Endothelial cell of umbilical vein (primary cell): ENCODE measurements at regions not wholly inside any gene's neighbourhood (a gene's known extent, or its start where the extent isn't known, plus 50 kb on each side); places are given as distances from the start of the nearest gene placed in this dataset.

Experiments
- BruUV-seq: library from RNA; stranded (reverse); fragments of 400-500 nt; replicated peaks from 2 replicates; lab custom pipeline; 2021; lab: Mats Ljungman, UMichigan
- CTCF ChIA-PET: fragments of 300-600, 350-600 bp; sonication (Branson Sonifier 250); formaldehyde crosslinking; loops from one replicate; lab custom pipeline; 2021; ENCODE audit warnings: antibody characterized with exemption, inconsistent platforms; lab: Charles Lee
- POLR2A ChIA-PET: fragments of 300-600, 350-600 bp; sonication (Branson Sonifier 250); formaldehyde crosslinking; loops from one replicate; lab custom pipeline; 2021; ENCODE audit warnings: antibody characterized with exemption, inconsistent platforms; lab: Charles Lee
- DNase-seq: peaks from one replicate; pipeline ENCODE4 v3.0.0-alpha.2; 2011; ENCODE audit warnings: low read depth, low spot score
- FAIRE-seq: peaks from 2 replicates; lab custom pipeline; 2011; peaks lifted over from hg19 to GRCh38; lab: Jason Lieb, UNC
- H2AFZ ChIP-seq: 2 replicates; pipeline ENCODE4 v1.6.0; 2012; ENCODE audit warnings: low read depth, low read length, control low read depth, inconsistent platforms
- H3K27ac ChIP-seq: 2 replicates; pipeline ENCODE4 v1.5.1; 2011; ENCODE audit warnings: low read depth, mild to moderate bottlenecking, control low read depth, low read length, moderate library complexity; ENCODE audit not compliant: insufficient read depth
- H3K27me3 ChIP-seq, 2 experiments: 2 replicates each; pipeline versions ENCODE4 v1.6.0 to v1.6.1; 2011; ENCODE audit warnings: low read length in 2 of 2, mixed read lengths in 1 of 2; ENCODE audit not compliant: control insufficient read depth in 2 of 2, insufficient read depth in 2 of 2
- H3K36me3 ChIP-seq, 2 experiments: 2 replicates in 1 of 2; 3 replicates in 1 of 2; pipeline ENCODE4 v1.5.1; 2011; ENCODE audit warnings: low read length in 2 of 2, mild to moderate bottlenecking in 1 of 2, moderate library complexity in 1 of 2; ENCODE audit not compliant: control insufficient read depth in 2 of 2, insufficient read depth in 2 of 2; ENCODE audit errors: extremely low read depth in 1 of 2
- H3K4me1 ChIP-seq: 3 replicates; pipeline ENCODE4 v1.5.1; 2011; ENCODE audit warnings: mild to moderate bottlenecking, low read length; ENCODE audit not compliant: control insufficient read depth, insufficient read depth; ENCODE audit errors: extremely low read depth
- H3K4me2 ChIP-seq: 2 replicates; pipeline ENCODE4 v1.6.1; 2011; ENCODE audit warnings: low read length, control low read depth, mixed read lengths; ENCODE audit not compliant: insufficient read depth
- H3K4me3 ChIP-seq, 3 experiments: fragments of 200-600 bp in 1 of 3; sonication (generic), shearing (Covaris generic) in 1 of 3; replicated peaks in 1 of 3; 2 replicates each; pipeline ENCODE4 v1.5.1; 2011 to 2016; ENCODE audit warnings: control low read depth in 3 of 3, low read length in 3 of 3, mild to moderate bottlenecking in 2 of 3, inconsistent platforms in 1 of 3, low read depth in 1 of 3, moderate library complexity in 1 of 3; ENCODE audit not compliant: insufficient read depth in 1 of 3
- H3K79me2 ChIP-seq: 2 replicates; pipeline ENCODE4 v1.6.0; 2012; ENCODE audit warnings: low read length, inconsistent platforms; ENCODE audit not compliant: control insufficient read depth, insufficient read depth
- H3K9ac ChIP-seq: replicated peaks from 2 replicates; pipeline ENCODE3; 2011; ENCODE audit warnings: low read length, control low read depth; ENCODE audit not compliant: insufficient read depth; ENCODE audit errors: extremely low read depth
- H3K9me1 ChIP-seq: replicated peaks from 3 replicates; pipeline ENCODE4 v1.6.0; 2011; ENCODE audit warnings: mild to moderate bottlenecking, low read length; ENCODE audit not compliant: control insufficient read depth, insufficient read depth; ENCODE audit errors: extremely low read depth
- H3K9me3 ChIP-seq: replicated peaks from 2 replicates; pipeline ENCODE4 v1.5.1; 2012; ENCODE audit warnings: low read length, inconsistent platforms; ENCODE audit not compliant: control insufficient read depth, insufficient read depth
- H4K20me1 ChIP-seq: replicated peaks from 2 replicates; pipeline ENCODE3; 2011; ENCODE audit warnings: mild to moderate bottlenecking, low read length; ENCODE audit not compliant: control insufficient read depth, insufficient read depth; ENCODE audit errors: extremely low read depth
- CTCF ChIP-seq, 2 donors: IDR thresholded peaks; 1 replicate in 1 of 2; 2 replicates in 1 of 2; pipeline ENCODE4 v1.5.1; 2011; ENCODE audit warnings: low read length in 2 of 2, mild to moderate bottlenecking in 2 of 2, moderate library complexity in 2 of 2, control low read depth in 1 of 2, inconsistent platforms in 1 of 2, low read depth in 1 of 2; ENCODE audit not compliant: insufficient read depth in 1 of 2; ENCODE audit errors: extremely low read depth in 1 of 2
- EZH2 ChIP-seq: IDR thresholded peaks from 2 replicates; pipeline ENCODE4 v1.6.1; 2012; ENCODE audit warnings: borderline replicate concordance, low read depth, mild to moderate bottlenecking, moderate library complexity, low read length, inconsistent platforms; ENCODE audit not compliant: severe bottlenecking
- FOS ChIP-seq: IDR thresholded peaks from 2 replicates; pipeline ENCODE4 v1.6.1; 2011; ENCODE audit warnings: mild to moderate bottlenecking, low read length, moderate library complexity, borderline replicate concordance; ENCODE audit not compliant: insufficient read depth
- GATA2 ChIP-seq: IDR thresholded peaks from 2 replicates; pipeline ENCODE4 v1.7.0; 2011; ENCODE audit warnings: low read depth, mild to moderate bottlenecking, moderate library complexity, mixed read lengths, low read length; ENCODE audit not compliant: insufficient read length, insufficient read depth
- JUN ChIP-seq: IDR thresholded peaks from 2 replicates; pipeline ENCODE4 v1.6.1; 2011; ENCODE audit warnings: borderline replicate concordance, low read depth; ENCODE audit not compliant: insufficient read length, insufficient read depth
- POLR2A ChIP-seq: IDR thresholded peaks from 2 replicates; pipeline ENCODE4 v1.6.1; 2012; ENCODE audit warnings: low read depth, mild to moderate bottlenecking, control low read depth, low read length
- POLR2AphosphoS5 ChIP-seq: IDR thresholded peaks from 2 replicates; pipeline ENCODE4 v1.6.1; 2012; ENCODE audit warnings: low read depth, mild to moderate bottlenecking, control low read depth, low read length, moderate library complexity; ENCODE audit not compliant: insufficient read depth
- dilution Hi-C: fragments of 300-500 bp; cut with MboI; formaldehyde crosslinking; loops from one replicate; pipeline ENCODE4 v1.15.0; 2019; ENCODE audit warnings: low sequenced_read_pairs; ENCODE audit not compliant: extremely low pct_ligation_motif_present
- intact Hi-C: fragments of 100-400 bp; cut with micrococcal nuclease; formaldehyde crosslinking; loops from one replicate; pipeline ENCODE4 v1.10.0; 2022

GRCh38 chrX:124592744-124593143, 246.4 kb downstream of the SH2D1A start:
- ChIA-PET POLR2A (no interaction called here), CTCF (no interaction called here)
- no peak for DNase-seq
- no peaks in the 10 kb centered on the region for H3K79me2 ChIP-seq
- no peaks in the 10 kb centered on the region for H3K4me1 ChIP-seq
- no peaks in the 10 kb centered on the region for H3K27me3 ChIP-seq
- FAIRE-seq, result no peak
- no peak overlapping the region for H3K27ac ChIP-seq
- dilution Hi-C loops, result no loop called here
- H3K9me1 ChIP-seq, result no peaks in the 10 kb centered on the region
- H3K9me3 ChIP-seq, result no peaks in the 10 kb centered on the region
- no peaks in the 10 kb centered on the region for H3K36me3 ChIP-seq
- no peaks in the 10 kb centered on the region for H4K20me1 ChIP-seq
- no peak for TF ChIP-seq CTCF (IDR thresholded peaks at IDR 0.05; ENCODE audit: extremely low read depth in 1 of 2, insufficient read depth in 1 of 2, low read depth in 1 of 2, low read length in 2 of 2)
- no peak for TF ChIP-seq JUN
- no peak for TF ChIP-seq EZH2
- no peak for TF ChIP-seq GATA2
- TF ChIP-seq FOS, result no peak
- TF ChIP-seq POLR2AphosphoS5, result no peak
- no peak for TF ChIP-seq POLR2A
- no peak overlapping the region for H3K4me2 ChIP-seq
- no TSS peak for BruUV-seq
- no peak overlapping the region for H3K4me3 ChIP-seq
- H3K9ac ChIP-seq, result no peak overlapping the region
- intact Hi-C loops, result no loop called here
- no peak overlapping the region for H2AFZ ChIP-seq
